ENCODE measurements at regions not wholly inside any gene's neighbourhood (a gene's known extent, or its start where the extent isn't known, plus 50 kb on each side); places are given as distances from the start of the nearest gene placed in this dataset.

DNA sequence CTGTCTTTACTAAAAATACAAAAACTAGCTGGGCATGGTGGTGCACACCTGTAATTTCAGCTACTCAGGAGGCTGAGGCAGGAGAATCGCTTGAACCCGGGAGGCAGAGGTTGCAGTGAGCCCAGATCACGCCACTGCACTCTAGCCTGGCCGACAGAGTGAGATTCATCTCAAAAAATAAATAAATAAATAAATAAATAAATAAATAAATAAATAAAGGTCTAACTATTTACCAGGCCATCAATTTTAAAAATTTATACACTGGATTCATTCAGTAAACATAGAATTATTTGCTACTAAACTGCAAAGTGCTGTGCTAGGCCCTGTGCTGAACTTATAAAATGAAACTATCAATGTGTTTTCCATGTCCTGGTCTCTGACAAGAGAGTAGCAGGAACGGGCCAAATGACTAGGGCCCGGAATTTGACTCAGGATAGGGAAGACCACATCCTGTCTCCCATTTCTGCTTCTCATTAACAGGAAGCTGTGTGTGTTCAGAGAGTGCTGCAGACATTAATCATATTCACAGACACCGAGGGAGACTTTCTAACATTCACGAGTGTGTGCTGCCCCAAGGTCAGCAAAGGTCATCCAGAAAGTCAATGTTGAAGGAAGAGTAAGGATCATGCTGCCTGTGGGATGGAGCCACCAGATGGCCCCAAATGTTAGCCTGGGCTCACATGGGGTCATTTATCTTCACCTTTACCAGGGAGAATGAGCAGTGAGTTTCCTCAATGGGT lies 95.8 kb downstream of the SPP2 start:
- DNase-seq: no peak

DNA sequence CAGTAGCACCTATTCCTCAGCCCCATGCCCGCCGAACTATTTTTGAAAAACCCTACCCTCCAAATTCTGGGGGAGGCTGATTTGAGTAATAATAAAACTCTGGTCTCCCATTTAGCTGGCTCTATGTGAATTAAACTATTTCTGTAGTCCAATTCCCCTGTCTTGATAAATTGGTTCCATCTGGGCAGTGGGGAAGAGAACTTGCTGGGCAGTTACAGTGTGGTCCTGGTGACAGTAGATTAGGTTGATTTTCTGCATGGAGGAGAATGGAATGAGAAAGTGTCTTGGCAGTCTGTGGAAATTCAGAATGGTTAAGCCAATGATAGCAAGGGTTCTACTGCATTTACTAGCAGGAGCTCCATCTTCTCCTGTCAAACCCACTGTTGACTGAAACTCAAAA lies 95.0 kb downstream of the SPP2 start:
- no peak for DNase-seq

DNA sequence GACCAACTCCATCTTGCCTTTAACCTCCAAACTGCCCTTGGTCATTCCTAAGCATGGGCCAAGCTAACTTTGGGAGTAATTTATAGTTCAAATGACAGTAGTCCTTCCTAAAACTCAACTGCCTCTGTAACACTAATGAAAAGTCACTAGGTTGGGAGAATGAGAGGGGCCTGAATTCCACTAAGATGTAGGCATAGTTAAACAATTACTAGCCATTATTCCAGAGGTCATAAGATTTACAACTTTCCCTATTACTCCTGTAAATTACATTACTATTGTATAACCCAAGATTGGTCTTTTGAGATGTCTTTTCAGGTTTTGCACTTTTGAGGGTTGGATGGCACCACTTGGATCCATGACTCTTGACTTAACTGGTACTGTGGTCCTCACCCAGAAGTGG lies 94.6 kb downstream of the SPP2 start:
- DNase-seq: no peak

DNA sequence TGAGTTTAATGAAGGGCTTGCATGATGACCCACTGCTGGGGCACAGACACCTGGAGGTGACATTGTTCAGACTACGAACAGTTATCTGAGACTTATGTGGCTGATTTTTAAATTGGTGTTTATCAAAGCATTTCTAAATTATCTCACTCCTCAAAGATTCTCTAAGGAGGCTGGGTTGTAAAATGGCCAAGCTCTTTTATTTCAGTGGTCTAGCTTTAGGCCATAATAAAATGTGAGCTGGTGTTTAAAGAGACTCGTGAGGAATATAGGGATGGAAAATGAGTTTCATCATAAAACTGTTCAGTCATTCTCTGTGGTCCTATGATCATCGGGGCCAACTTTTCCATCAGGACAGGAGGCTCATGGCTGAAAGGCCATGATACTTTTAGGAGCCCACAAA lies 93.4 kb downstream of the SPP2 start:
- DNase-seq: no peak

DNA sequence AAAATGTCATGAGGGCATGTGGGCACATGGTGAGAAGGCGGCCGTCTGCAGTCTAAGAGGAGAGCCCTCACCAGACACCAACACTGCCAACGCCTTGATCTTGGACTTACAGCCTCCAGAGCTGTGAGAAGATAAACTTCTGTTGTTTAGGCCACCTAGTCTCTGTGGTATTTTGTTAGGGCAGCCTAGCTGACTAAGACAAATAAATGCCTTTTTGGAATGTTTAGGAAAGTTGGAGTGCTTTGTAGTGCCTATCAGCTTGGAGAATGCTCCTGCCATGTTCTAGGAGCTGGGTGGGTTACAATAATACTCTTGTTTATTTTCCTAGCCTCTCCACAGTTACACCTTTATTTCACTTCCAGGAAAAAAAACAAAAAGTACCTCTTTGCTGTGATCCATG lies 92.0 kb downstream of the SPP2 start:
- DNase-seq: no peak

DNA sequence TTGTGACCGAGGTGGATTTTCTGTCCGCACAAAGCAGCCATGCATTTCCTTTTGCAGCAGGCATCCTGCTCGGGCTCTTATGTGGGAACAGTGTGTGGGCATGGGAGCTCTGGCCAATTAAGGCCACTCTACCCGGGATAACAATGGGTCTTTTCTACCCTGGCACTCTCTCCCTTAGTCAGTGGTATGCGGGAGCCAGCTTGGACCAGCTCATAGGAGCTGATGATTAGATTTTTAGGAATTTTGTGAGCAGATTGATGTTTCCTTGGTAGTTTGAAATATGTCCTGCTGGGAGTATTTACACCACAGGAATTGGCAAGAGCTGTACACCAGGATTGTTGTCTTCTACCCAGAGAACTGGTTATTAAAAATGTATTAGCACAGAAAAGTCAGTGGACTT lies 89.3 kb downstream of the SPP2 start:
- no peak for DNase-seq

DNA sequence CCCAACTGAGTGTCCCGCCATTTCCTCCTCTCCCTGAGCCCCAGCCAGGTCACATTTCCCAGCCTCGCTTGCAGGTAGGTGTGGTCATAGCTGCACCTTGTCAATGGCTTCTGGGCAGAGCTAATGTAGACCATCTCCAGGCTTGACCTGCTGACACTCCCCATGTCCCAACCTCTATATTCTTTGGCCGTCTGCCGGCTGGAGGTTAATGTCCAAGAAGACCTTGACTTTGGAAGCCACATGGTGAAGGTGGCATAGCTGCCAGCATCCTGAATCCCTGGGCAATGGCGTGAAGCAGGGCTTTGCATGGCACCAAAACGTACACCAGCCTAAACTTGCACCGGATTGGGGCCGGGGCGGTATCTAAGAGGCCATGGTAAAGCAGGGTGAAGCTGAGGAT lies 88.3 kb downstream of the SPP2 start:
- DNase-seq: no peak

DNA sequence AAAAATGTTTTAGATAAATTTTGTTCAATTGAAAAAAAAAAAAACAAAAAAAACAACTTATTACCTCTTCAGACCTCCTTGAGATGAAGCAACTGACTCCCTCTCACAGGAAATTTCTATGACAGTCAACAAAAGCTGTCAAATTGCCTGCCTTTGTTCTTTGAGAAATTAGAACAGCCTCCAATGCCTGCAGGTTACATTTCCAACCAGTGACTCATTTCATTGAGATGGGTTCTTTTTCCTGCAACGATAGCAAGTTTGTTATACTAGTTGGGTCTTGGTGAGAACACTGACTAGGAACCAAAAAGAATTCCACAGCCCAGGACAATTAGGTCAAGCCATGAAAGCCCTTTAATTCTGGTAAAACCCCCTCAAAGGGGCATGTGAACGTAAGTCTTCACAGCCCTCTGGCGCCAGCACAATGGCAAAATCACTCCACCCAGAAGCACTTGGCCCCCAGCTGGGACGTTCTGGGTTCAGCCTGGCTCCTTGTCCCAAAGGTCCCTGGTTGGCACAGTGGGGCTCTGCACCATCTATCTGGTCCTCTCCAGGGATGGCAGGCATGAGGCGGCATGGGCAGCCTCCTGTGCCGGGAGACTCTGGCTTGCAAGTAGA lies 87.0 kb downstream of the SPP2 start:
- no peak for DNase-seq

DNA sequence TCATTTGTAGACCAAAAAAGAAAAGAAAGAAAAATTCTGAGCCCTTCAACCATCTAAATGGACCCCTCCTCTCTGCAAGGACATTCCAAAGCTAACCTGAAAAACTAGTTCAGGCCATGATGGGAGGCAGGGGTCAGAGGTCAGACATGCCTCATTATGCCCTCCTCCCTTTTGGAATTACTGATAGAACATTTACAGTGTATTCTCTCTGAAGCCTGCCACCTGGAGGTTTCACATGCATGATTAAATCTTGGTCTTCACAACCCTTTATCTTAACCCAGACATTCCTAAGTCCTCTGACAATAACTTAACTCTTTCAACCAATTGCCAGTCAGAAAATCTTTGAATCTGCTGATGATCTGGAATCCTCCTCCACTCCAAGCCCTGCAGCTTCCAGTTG lies 86.0 kb downstream of the SPP2 start:
- DNase-seq: no peak

DNA sequence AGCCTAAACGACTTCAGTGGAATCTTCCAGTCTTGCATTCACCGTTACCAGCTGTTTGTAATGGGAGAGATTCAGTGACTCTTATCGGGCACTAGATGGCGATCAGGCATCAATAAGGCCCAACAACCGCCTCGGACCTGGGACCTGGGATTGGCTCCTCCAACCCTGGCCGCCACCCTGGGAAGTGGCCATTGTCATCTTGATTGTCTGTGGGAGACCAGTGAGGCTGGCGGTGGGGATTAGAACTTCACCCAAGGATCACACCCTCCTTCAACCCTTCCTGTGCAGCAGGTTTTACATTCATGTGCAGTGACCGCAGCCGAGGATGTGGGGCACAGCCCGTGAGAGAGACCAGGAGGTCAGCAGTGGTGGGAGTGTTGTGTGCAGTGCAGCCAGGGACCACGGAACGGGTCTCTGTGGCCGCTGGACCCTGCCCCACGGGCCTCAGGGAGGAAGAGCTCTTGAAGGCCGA lies 85.3 kb downstream of the SPP2 start:
- DNase-seq: no peak

DNA sequence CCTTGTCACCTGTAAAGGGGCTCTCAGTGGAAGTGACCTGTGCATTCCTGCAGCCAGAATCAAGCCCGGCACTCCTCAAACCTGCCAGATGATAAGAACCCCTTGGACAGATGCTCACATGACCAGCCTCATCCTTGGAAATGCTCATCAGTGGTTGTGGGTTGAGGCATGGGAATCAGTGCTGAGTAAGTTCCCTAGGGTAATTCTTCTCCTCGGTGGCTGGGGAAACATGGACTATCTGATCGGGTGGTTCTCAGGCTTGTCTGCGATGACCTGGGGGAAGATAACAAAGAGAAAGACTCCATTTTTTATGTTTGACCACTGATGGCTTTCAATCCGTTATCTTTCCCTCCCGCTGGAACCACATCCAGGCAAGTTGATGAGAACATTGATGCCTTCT lies 84.0 kb downstream of the SPP2 start:
- no peak for DNase-seq

DNA sequence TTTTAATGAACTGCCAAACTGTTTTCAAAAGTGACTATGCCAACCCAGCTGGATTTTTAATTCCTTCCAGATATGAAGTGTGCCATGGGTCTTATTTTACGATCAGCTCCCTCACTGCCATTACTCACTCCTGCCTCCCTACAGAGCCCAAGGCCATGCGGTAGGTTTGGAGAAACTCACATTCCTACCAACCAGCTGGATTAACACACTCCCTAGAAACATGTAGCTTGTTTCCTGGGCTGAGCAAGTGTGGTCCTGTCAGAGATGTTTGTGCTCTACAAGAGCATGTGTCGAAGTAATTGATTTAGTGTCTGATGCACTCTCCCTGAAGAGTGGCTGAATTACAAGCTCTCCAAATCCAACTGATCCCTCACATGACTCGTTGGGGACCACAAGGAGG lies 82.5 kb downstream of the SPP2 start:
- DNase-seq: no peak

DNA sequence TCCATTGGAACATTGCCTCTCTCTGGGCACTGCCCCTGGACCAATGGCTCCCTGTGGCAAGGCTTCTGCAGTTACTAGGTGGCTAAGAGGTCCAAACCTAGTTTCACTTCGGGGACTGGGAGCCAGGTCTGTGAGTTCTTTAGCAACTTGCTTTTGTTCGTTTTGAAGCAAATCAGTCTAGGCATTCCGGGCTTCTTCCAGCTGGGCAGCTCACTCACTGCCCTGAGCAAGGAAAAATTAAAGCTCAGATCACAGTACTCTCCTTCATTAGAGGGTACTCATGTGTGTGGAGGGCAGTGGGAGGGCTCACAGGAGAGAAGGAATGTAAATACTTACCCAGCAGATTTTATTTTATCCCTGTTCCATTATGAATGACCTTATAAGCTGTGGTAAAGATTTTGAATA lies 80.3 kb downstream of the SPP2 start:
- no peak for DNase-seq

DNA sequence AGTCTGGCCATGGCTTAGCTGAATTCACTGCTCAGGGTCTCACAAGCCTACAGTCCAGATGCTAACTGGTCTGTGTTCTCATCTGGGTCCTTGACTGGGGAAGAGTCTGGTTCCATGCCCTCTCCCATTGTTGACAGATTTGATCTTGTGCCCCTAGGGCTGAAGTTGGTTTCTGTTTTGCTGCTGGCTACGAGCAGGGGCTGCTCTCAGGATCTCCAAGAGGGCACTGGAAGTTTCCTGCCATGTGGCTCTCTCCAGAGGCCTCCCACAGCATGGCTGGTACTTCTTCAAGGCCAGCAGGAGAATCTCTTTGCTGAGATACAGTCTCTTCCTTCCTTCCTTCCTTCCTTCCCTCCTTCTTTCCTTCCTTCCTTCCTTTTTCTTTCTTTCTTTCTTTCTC lies 78.1 kb downstream of the SPP2 start:
- DNase-seq: no peak

Measured in NCI-H1417 treated with DMSO at 0.1 percent for 48 hours (cell line).